IMR-90 (cell line): ENCODE measurements at regions not wholly inside any gene's neighbourhood (a gene's known extent, or its start where the extent isn't known, plus 50 kb on each side); places are given as distances from the start of the nearest gene placed in this dataset.

Experiments used
- ATAC-seq: fragments of 200-7000 bp; cut with Tn5 transposase; 2 replicates; pipeline ENCODE4 v1.9.1; 2020; ENCODE audit warnings: low read depth, mild to moderate bottlenecking, moderate library complexity
- BruUV-seq: library from RNA; stranded (reverse); fragments of 400-500 nt; replicated peaks from 2 replicates; lab custom pipeline; 2021; lab: Mats Ljungman, UMichigan
- CTCF ChIA-PET: fragments of 300-600 bp; formaldehyde crosslinking; extraction: SDS; loops from one replicate; lab custom pipeline; 2021; ENCODE audit warnings: antibody characterized with exemption; lab: Yijun Ruan, JAX
- POLR2A ChIA-PET: fragments of 300-600 bp; sonication (Branson Sonifier 250); formaldehyde crosslinking; loops from one replicate; lab custom pipeline; 2022; ENCODE audit warnings: antibody characterized with exemption; ENCODE audit not compliant: unreplicated experiment; lab: Charles Lee
- DNase-seq: peaks from one replicate; pipeline ENCODE4 v3.0.0; 2013
- H2AFZ ChIP-seq: replicated peaks from 2 replicates; pipeline ENCODE3; 2013; ENCODE audit warnings: low read length, mild to moderate bottlenecking; ENCODE audit not compliant: poor library complexity
- H2AK5ac ChIP-seq: 2 replicates; pipeline ENCODE4 v1.6.1; 2013; ENCODE audit warnings: low read depth, low read length, inconsistent platforms
- H2AK9ac ChIP-seq: replicated peaks from 2 replicates; pipeline ENCODE3; 2013; ENCODE audit warnings: mild to moderate bottlenecking, low read depth, low read length, moderate library complexity; ENCODE audit not compliant: poor library complexity
- H2BK120ac ChIP-seq: 2 replicates; pipeline ENCODE4 v1.6.1; 2013; ENCODE audit warnings: low read depth, low read length, inconsistent platforms
- H2BK15ac ChIP-seq: 3 replicates; pipeline ENCODE4 v1.6.1; 2013; ENCODE audit warnings: low read depth, low read length, inconsistent platforms
- H2BK20ac ChIP-seq: 2 replicates; pipeline ENCODE4 v1.6.1; 2013; ENCODE audit warnings: low read depth, mild to moderate bottlenecking, inconsistent platforms, low read length, moderate library complexity
- H2BK5ac ChIP-seq: 2 replicates; pipeline ENCODE4 v1.6.1; 2013; ENCODE audit warnings: mild to moderate bottlenecking, low read depth, low read length, inconsistent platforms; ENCODE audit not compliant: poor library complexity, severe bottlenecking
- H3K14ac ChIP-seq: replicated peaks from 2 replicates; pipeline ENCODE4 v1.6.1; 2013; ENCODE audit warnings: low read depth, low read length, inconsistent platforms
- H3K18ac ChIP-seq: 2 replicates; pipeline ENCODE4 v1.6.1; 2013; ENCODE audit warnings: low read depth, low read length, control low read depth
- H3K23ac ChIP-seq: 2 replicates; pipeline ENCODE4 v1.6.1; 2013; ENCODE audit warnings: low read depth, low read length, inconsistent platforms
- H3K27ac ChIP-seq: 2 replicates; pipeline ENCODE4 v1.5.1; 2013; ENCODE audit warnings: mild to moderate bottlenecking, control low read depth, low read length; ENCODE audit not compliant: insufficient read depth
- H3K27me3 ChIP-seq: 2 replicates; pipeline ENCODE4 v1.6.1; 2013; ENCODE audit warnings: low read length; ENCODE audit not compliant: control insufficient read depth, insufficient read depth
- H3K36me3 ChIP-seq: 2 replicates; pipeline ENCODE4 v1.6.1; 2013; ENCODE audit warnings: low read length, mixed read lengths; ENCODE audit not compliant: control insufficient read depth, insufficient read depth
- H3K4ac ChIP-seq: 2 replicates; pipeline ENCODE4 v1.6.1; 2013; ENCODE audit warnings: low read depth, low read length, inconsistent platforms
- H3K4me1 ChIP-seq: 2 replicates; pipeline ENCODE4 v1.6.1; 2013; ENCODE audit warnings: low read length, mixed read lengths; ENCODE audit not compliant: control insufficient read depth, insufficient read depth
- H3K4me2 ChIP-seq: 2 replicates; pipeline ENCODE4 v1.6.1; 2013; ENCODE audit warnings: low read depth, mild to moderate bottlenecking, control low read depth, low read length, moderate library complexity
- H3K4me3 ChIP-seq: 2 replicates; pipeline ENCODE4 v1.5.1; 2013; ENCODE audit warnings: low read depth, mild to moderate bottlenecking, control low read depth, low read length, moderate library complexity; ENCODE audit not compliant: insufficient read depth
- H3K56ac ChIP-seq: 2 replicates; pipeline ENCODE4 v1.6.1; 2013; ENCODE audit warnings: low read length, inconsistent platforms; ENCODE audit not compliant: insufficient read depth; ENCODE audit errors: extremely low read depth
- H3K79me1 ChIP-seq, 2 experiments: 2 replicates each; pipeline ENCODE4 v1.6.1; 2013; ENCODE audit warnings: low read length in 2 of 2, inconsistent platforms in 1 of 2, low read depth in 1 of 2
- H3K9ac ChIP-seq: 2 replicates; pipeline ENCODE4 v1.6.1; 2013; ENCODE audit warnings: low read depth, low read length, control low read depth
- H3K9me1 ChIP-seq: 2 replicates; pipeline ENCODE4 v1.6.1; 2013; ENCODE audit warnings: low read length, inconsistent platforms; ENCODE audit not compliant: insufficient read depth
- H3K9me3 ChIP-seq: 2 replicates; pipeline ENCODE4 v1.6.1; 2013; ENCODE audit warnings: low read length; ENCODE audit not compliant: control insufficient read depth, insufficient read depth
- H4K20me1 ChIP-seq: 2 replicates; pipeline ENCODE4 v1.6.1; 2013; ENCODE audit warnings: low read length, inconsistent platforms; ENCODE audit not compliant: insufficient read depth
- H4K5ac ChIP-seq: 2 replicates; pipeline ENCODE4 v1.6.1; 2013; ENCODE audit warnings: mild to moderate bottlenecking, low read depth, low read length, control low read depth
- H4K8ac ChIP-seq, 2 experiments: 2 replicates each; pipeline ENCODE4 v1.6.1; 2013; ENCODE audit warnings: low read depth in 2 of 2, low read length in 2 of 2, control low read depth in 1 of 2, inconsistent platforms in 1 of 2
- H4K91ac ChIP-seq: 2 replicates; pipeline ENCODE4 v1.6.1; 2013; ENCODE audit warnings: low read depth, low read length, inconsistent platforms; ENCODE audit not compliant: insufficient read depth
- BHLHE40 ChIP-seq: fragments of 150-350 bp; IDR thresholded peaks from 2 replicates; pipeline ENCODE4 v1.6.1; 2016; ENCODE audit warnings: mild to moderate bottlenecking, low read depth, low read length
- CEBPB ChIP-seq: IDR thresholded peaks from 2 replicates; pipeline ENCODE4 v1.6.1; 2012; ENCODE audit warnings: low read depth, low read length, improper control_type of control experiment
- CHD1 ChIP-seq: IDR thresholded peaks from 2 replicates; pipeline ENCODE4 v1.6.1; 2012; ENCODE audit warnings: low read depth, low read length, improper control_type of control experiment
- MAFK ChIP-seq: IDR thresholded peaks from 2 replicates; pipeline ENCODE4 v1.6.1; 2012; ENCODE audit warnings: low read depth, low read length, improper control_type of control experiment
- MXI1 ChIP-seq: IDR thresholded peaks from 2 replicates; pipeline ENCODE4 v1.6.1; 2012; ENCODE audit warnings: low read depth, mild to moderate bottlenecking, low read length, moderate library complexity, borderline replicate concordance
- NFE2L2 ChIP-seq: fragments of 150-350 bp; IDR thresholded peaks from 2 replicates; pipeline ENCODE4 v1.6.1; 2016; ENCODE audit warnings: low read depth, mild to moderate bottlenecking, low read length
- POLR2A ChIP-seq: IDR thresholded peaks from 2 replicates; pipeline ENCODE4 v1.6.1; 2012; ENCODE audit warnings: mild to moderate bottlenecking, low read depth, low read length
- RAD21 ChIP-seq: IDR thresholded peaks from 2 replicates; pipeline ENCODE4 v1.6.1; 2012; ENCODE audit warnings: low read length, improper control_type of control experiment
- RCOR1 ChIP-seq: IDR thresholded peaks from 2 replicates; pipeline ENCODE4 v1.6.1; 2012; ENCODE audit warnings: mild to moderate bottlenecking, low read length, improper control_type of control experiment; ENCODE audit not compliant: insufficient replicate concordance
- RFX5 ChIP-seq: IDR thresholded peaks from 2 replicates; pipeline ENCODE4 v1.8.0; 2012; ENCODE audit warnings: low read depth, mild to moderate bottlenecking, low read length, moderate library complexity
- SMC3 ChIP-seq: fragments of 150-350 bp; IDR thresholded peaks from 2 replicates; pipeline ENCODE4 v1.6.1; 2016; ENCODE audit warnings: low read depth, mild to moderate bottlenecking, antibody characterized with exemption, low read length, moderate library complexity
- dilution Hi-C: fragments of 300-500 bp; cut with HindIII; formaldehyde crosslinking; loops from one replicate; pipeline ENCODE4 v1.14.3; 2018; ENCODE audit warnings: low sequenced_read_pairs; ENCODE audit not compliant: unreplicated experiment
- in situ Hi-C: fragments of 300-500 bp; cut with MboI; formaldehyde crosslinking; loops from 3 replicates; pipeline ENCODE4 v1.14.3; 2019; ENCODE audit warnings: low sequenced_read_pairs, inconsistent platforms, mixed read lengths
- intact Hi-C: fragments of 100-400 bp; cut with micrococcal nuclease; formaldehyde crosslinking; loops from 2 replicates; pipeline ENCODE4 v1.10.0; 2022
- TF ChIP-seq, protein P1 (sequence below): fragments of 150-350 bp; IDR thresholded peaks from 2 replicates; pipeline ENCODE4 v1.6.1; 2016; ENCODE audit warnings: low read depth, mild to moderate bottlenecking, low read length, moderate library complexity, borderline replicate concordance
- TF ChIP-seq, protein P2 (sequence below): conservative IDR thresholded peaks from 2 replicates; pipeline ENCODE4 v1.5.1; 2012; ENCODE audit warnings: mild to moderate bottlenecking, low read depth, low read length, improper control_type of control experiment
- TF ChIP-seq, protein P3 (sequence below): fragments of 150-350 bp; IDR thresholded peaks from 2 replicates; pipeline ENCODE4 v1.6.1; 2017; ENCODE audit warnings: mild to moderate bottlenecking, antibody characterized with exemption, low read length, low read depth

DNA sequence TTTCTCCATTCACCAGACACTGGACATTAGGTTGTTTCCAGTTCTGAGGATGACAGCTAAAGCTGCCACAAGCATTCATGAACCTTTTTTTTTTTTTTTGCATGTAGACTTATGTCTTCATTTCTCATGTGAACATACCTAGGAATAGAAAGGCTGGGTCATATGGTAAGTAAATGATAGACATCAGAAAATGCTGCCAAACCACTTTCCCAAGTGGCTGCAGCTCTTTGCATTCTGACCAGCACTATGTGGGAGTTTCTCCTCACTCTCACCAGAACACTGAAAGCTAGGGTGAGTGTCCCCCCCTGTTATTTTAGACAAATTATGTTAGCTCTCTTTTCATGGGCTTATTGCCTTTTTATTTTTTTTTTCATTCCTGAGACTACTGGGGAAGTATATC lies 197.5 kb downstream of the OTOR start:
- H3K4me1 ChIP-seq: peaks cover 8% of the 10 kb centered on the region
- no peaks in the 10 kb centered on the region for H3K79me1 ChIP-seq
- ATAC-seq: no peak
- H3K18ac ChIP-seq: no peak overlapping the region
- H3K4me2 ChIP-seq: no peak overlapping the region
- H4K91ac ChIP-seq: no peak overlapping the region
- H2BK20ac ChIP-seq: no peak overlapping the region
- no peak overlapping the region for H3K4me3 ChIP-seq
- H3K14ac ChIP-seq: no peak overlapping the region
- no peaks in the 10 kb centered on the region for H3K27me3 ChIP-seq
- no peaks in the 10 kb centered on the region for H4K20me1 ChIP-seq
- H4K8ac ChIP-seq: no peak overlapping the region
- no peak overlapping the region for H2AK9ac ChIP-seq
- no TSS peak for BruUV-seq
- no peak overlapping the region for H3K9ac ChIP-seq
- TF ChIP-seq CEBPB (no peak), RAD21 (no peak), BHLHE40 (no peak), MXI1 (no peak), NFE2L2 (no peak), POLR2A (no peak), RFX5 (no peak), CHD1 (no peak), SMC3 (no peak), RCOR1 (no peak), MAFK (no peak)
- TF ChIP-seq, protein P1, sequence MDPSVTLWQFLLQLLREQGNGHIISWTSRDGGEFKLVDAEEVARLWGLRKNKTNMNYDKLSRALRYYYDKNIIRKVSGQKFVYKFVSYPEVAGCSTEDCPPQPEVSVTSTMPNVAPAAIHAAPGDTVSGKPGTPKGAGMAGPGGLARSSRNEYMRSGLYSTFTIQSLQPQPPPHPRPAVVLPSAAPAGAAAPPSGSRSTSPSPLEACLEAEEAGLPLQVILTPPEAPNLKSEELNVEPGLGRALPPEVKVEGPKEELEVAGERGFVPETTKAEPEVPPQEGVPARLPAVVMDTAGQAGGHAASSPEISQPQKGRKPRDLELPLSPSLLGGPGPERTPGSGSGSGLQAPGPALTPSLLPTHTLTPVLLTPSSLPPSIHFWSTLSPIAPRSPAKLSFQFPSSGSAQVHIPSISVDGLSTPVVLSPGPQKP: no peak
- TF ChIP-seq, protein P2, sequence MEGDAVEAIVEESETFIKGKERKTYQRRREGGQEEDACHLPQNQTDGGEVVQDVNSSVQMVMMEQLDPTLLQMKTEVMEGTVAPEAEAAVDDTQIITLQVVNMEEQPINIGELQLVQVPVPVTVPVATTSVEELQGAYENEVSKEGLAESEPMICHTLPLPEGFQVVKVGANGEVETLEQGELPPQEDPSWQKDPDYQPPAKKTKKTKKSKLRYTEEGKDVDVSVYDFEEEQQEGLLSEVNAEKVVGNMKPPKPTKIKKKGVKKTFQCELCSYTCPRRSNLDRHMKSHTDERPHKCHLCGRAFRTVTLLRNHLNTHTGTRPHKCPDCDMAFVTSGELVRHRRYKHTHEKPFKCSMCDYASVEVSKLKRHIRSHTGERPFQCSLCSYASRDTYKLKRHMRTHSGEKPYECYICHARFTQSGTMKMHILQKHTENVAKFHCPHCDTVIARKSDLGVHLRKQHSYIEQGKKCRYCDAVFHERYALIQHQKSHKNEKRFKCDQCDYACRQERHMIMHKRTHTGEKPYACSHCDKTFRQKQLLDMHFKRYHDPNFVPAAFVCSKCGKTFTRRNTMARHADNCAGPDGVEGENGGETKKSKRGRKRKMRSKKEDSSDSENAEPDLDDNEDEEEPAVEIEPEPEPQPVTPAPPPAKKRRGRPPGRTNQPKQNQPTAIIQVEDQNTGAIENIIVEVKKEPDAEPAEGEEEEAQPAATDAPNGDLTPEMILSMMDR: no peak
- TF ChIP-seq, protein P3, sequence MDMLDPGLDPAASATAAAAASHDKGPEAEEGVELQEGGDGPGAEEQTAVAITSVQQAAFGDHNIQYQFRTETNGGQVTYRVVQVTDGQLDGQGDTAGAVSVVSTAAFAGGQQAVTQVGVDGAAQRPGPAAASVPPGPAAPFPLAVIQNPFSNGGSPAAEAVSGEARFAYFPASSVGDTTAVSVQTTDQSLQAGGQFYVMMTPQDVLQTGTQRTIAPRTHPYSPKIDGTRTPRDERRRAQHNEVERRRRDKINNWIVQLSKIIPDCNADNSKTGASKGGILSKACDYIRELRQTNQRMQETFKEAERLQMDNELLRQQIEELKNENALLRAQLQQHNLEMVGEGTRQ: no peak
- no peak overlapping the region for H4K5ac ChIP-seq
- no peak overlapping the region for H2BK120ac ChIP-seq
- H3K27ac ChIP-seq: no peak overlapping the region
- H3K9me3 ChIP-seq: peaks cover 4% of the 10 kb centered on the region
- no peak overlapping the region for H2AFZ ChIP-seq
- H3K56ac ChIP-seq: no peak overlapping the region
- no peak overlapping the region for H2AK5ac ChIP-seq
- in situ Hi-C loops (no loop called here), dilution Hi-C loops (no loop called here), intact Hi-C loops (no loop called here)
- H2BK5ac ChIP-seq: no peak overlapping the region
- no peaks in the 10 kb centered on the region for H3K36me3 ChIP-seq
- no peak for DNase-seq
- no peak overlapping the region for H3K4ac ChIP-seq
- ChIA-PET CTCF (no interaction called here), POLR2A (no interaction called here)
- H3K23ac ChIP-seq: no peak overlapping the region
- H2BK15ac ChIP-seq: no peak overlapping the region
- no peaks in the 10 kb centered on the region for H3K9me1 ChIP-seq
